Vagina (tissue), 2 donors: ENCODE measurements at regions not wholly inside any gene's neighbourhood (a gene's known extent, or its start where the extent isn't known, plus 50 kb on each side); places are given as distances from the start of the nearest gene placed in this dataset.

ENCODE experiments used
- POLR2A ChIP-seq, 2 donors: fragments of 450-650 bp; IDR thresholded peaks; one replicate each; pipeline ENCODE4 v1.6.1; 2017; ENCODE audit warnings: antibody characterized with exemption in 2 of 2, mild to moderate bottlenecking in 2 of 2, moderate library complexity in 2 of 2
- POLR2AphosphoS5 ChIP-seq, 2 donors: sonication (generic); formaldehyde crosslinking; IDR thresholded peaks; one replicate each; pipeline ENCODE4 v1.9.0; 2017; ENCODE audit warnings: antibody characterized with exemption in 2 of 2, mild to moderate bottlenecking in 2 of 2, low read depth in 1 of 2; ENCODE audit not compliant: insufficient read depth in 1 of 2
- TF ChIP-seq, protein P1 (sequence below), 3 experiments: fragments of 450-650 bp in 2 of 3; fragments of 200-600 bp in 1 of 3; sonication (generic) in 1 of 3; IDR thresholded peaks; one replicate each; pipeline ENCODE4 v1.5.1; 2017 to 2019; ENCODE audit warnings: antibody characterized with exemption in 3 of 3, mild to moderate bottlenecking in 2 of 3, moderate library complexity in 2 of 3

DNA sequence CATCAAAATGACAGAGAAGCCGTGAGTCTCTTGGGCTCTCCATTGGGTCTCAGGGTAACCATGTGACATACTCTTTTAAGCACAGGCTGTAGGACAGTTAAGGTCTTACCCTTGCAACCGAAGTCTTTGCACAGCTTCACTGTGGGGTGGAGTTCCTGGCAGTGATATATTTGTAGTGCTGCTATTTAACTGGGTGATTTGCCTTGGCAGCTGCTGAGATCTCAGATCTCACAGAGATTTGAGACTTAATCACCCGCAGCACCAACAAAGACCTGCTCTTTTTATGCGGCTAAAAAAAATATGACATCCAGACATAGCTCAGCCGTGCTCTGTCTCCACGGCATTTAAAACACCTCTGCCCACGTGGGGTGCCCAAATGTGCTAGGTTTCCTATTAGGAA lies 63.4 kb upstream of the NPTX2 start:
- TF ChIP-seq, protein P1, sequence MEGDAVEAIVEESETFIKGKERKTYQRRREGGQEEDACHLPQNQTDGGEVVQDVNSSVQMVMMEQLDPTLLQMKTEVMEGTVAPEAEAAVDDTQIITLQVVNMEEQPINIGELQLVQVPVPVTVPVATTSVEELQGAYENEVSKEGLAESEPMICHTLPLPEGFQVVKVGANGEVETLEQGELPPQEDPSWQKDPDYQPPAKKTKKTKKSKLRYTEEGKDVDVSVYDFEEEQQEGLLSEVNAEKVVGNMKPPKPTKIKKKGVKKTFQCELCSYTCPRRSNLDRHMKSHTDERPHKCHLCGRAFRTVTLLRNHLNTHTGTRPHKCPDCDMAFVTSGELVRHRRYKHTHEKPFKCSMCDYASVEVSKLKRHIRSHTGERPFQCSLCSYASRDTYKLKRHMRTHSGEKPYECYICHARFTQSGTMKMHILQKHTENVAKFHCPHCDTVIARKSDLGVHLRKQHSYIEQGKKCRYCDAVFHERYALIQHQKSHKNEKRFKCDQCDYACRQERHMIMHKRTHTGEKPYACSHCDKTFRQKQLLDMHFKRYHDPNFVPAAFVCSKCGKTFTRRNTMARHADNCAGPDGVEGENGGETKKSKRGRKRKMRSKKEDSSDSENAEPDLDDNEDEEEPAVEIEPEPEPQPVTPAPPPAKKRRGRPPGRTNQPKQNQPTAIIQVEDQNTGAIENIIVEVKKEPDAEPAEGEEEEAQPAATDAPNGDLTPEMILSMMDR (IDR thresholded peaks at IDR 0.05): no peak
- TF ChIP-seq POLR2A (IDR thresholded peaks at IDR 0.05): no peak
- TF ChIP-seq POLR2AphosphoS5 (IDR thresholded peaks at IDR 0.05; ENCODE audit: insufficient read depth in 1 of 2, low read depth in 1 of 2): no peak
